ENCODE measurements at regions not wholly inside any gene's neighbourhood (a gene's known extent, or its start where the extent isn't known, plus 50 kb on each side); places are given as distances from the start of the nearest gene placed in this dataset.
"Not testable (repeated sequence)": the region's sequence is repeated elsewhere in the genome, so short reads cannot be mapped to it uniquely, and the experiment has no call there.

DNA sequence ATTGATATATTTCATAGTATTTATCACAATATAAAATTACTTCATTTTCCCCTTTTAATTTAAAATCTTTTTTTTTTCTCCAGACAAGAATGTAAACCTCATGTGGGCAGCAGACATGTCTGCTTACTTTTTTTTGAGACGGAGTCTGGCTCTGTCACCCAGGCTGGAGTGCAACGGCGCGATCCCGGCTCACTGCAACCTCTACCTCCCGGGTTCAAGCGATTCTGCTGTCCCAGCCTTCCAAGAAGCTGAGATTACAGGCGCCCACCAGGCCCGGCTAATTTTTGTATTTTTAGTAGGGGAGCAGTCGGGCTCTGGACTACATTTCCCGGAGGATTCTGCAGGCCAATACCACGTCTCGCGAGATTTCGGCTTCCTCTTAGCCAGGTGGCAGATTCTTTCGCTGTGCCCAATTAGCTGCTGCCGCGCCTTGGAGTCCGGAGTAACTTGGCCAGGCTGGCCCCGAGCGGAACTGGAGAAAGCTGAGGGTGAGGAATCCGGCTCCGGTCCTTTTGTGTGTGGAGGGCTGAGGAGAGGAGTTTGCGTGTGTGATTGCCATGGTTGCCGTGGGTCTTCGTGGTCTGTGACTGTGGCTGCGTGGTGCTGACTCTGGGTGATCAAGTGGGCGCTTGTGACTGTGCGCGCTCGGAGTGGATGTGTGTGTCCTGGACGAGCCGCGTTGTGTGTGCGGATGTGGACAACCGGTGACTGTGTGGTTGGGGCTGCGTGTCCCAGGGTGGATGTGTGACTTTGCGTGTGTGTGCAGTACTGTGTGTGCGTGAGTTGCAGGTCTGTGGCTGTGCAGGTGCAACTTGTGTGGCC lies 313.0 kb upstream of the ZNF337 start:
- DNase-seq (ENCODE audit: low spot score in 2 of 2), result peak; percentile 81 to 89
- not testable (repeated sequence) for H3K9me3 ChIP-seq, H3K4me1 ChIP-seq, H3K36me3 ChIP-seq, H3K27me3 ChIP-seq
- WGBS, 2 donors, result 27 to 45% methylated on average over 21 to 39 of the region's 39 CpGs
- Histone ChIP-seq H3K27ac (peak overlapping the region; percentile 67 to 95 (median 80)), H3K4me3 (peak overlapping the region; percentile 47 to 69 (median 51))
- TF ChIP-seq POLR2A (IDR thresholded peaks at IDR 0.05) (peak; percentile 14 to 47), EP300 (IDR thresholded peaks at IDR 0.05) (peak in 1 of 2 donors; percentile 44)

DNA sequence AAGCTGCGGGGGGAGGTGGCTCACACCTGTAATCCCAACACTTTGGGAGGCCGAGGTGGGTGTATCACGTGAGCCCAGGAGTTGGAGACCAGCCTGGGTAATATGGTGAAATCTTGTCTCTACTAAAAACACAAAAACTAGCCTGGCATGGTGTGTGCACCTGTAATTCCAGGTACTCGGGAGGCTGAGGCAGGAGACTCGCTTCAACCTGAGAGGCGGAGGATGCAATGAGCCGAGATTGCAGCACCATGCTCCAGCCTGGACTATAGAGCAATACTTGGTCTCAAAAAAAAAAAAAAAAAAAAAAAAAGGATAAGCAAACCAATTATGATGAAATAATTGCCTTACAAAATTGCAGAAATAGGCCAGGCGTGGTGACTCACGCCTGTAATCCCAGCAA lies 311.4 kb upstream of the ZNF337 start:
- not testable (repeated sequence) for H3K9me3 ChIP-seq; H3K4me1 ChIP-seq; H3K27me3 ChIP-seq; H3K4me3 ChIP-seq; H3K36me3 ChIP-seq; DNase-seq (ENCODE audit: low spot score in 2 of 2)
- H3K27ac ChIP-seq, result peak overlapping the region in 1 of 4 donors; percentile 95
- 94% methylated on average over 8 to 9 of the region's 9 CpGs for WGBS, 2 donors

DNA sequence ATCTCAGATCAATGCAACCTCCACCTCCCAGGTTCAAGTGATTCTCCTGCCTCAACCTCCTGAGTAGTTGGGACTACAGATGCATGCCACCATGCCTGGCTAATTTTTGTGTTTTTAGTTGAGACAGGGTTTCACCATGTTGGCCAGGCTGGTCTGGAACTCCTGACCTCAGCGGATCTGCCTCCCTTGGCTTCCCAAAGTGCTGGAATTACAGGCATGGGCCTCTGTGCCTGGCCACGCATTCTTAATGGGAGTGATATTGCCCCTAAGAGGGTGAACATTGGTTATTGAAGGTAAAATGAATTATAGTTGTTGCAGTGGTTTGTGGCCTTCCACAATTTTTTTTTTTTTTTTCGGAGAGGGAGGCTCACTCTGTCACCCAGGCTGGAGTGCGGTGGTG lies 309.5 kb upstream of the ZNF337 start:
- not testable (repeated sequence) for H3K4me3 ChIP-seq; H3K9me3 ChIP-seq; H3K27ac ChIP-seq; H3K27me3 ChIP-seq; H3K4me1 ChIP-seq; DNase-seq (ENCODE audit: low spot score in 2 of 2); H3K36me3 ChIP-seq
- 91 to 97% methylated on average over 4 of the region's 4 CpGs for WGBS, 2 donors

DNA sequence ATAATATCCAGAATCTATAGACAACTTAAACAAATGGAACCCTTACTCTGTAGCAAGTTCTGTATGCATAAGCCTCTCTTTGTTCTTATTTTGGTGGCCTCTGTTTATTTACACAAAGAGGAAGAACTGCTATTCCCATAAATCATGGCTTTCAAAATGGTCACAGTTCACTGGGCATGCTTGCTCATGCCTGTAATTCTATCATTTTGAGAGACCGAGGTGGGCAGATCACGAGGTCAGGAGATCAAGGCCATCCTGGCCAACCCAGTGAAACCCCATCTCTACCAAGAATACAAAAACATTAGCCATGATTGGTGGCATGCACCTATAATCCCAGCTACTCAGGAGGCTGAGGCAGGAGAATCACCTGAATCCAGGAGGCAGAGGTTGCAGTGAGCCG lies 307.3 kb upstream of the ZNF337 start:
- not testable (repeated sequence) for DNase-seq (ENCODE audit: low spot score in 2 of 2)

DNA sequence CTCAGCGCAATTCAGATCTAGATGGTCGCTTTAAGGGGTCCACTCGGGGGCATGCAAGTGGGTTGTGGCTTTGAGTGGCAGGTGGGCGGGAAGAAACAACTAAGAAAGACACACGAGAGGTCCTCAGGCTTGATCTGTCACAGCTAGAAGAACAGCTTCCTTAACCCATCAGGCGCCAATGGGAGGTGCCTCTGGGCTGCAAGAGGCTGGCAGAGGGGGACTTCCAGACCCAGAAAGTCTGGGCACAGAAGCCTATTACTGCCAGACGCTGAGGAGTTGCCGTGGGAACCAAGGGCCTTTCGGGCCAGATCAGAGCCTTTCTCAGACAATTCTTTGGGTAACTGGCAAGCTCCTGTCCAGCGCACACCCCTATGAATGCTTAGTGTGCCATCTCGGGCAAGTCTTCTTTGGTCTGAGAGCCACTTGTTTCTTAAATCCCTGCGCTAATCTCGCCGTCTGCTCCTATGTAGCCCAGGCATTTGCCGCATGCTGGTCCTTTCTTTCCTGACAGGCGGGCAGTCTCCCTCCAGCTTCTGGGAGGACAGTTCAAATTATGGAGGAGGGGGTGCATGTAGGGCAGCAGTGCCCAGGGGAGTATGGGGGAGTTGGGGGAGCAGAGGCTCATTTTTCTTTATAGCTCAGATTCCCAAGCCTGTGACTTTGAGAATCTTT lies 300.9 kb upstream of the ZNF337 start:
- 82 to 85% methylated on average over 16 of the region's 16 CpGs for WGBS, 2 donors
- not testable (repeated sequence) for H3K9me3 ChIP-seq; H3K27me3 ChIP-seq; H3K4me3 ChIP-seq; DNase-seq (ENCODE audit: low spot score in 2 of 2); H3K36me3 ChIP-seq; H3K27ac ChIP-seq; H3K4me1 ChIP-seq

More for the DNA sequence above, 307.3 kb upstream of the ZNF337 start:
- 53 to 59% methylated on average over 3 of the region's 3 CpGs for WGBS, 2 donors
- not testable (repeated sequence) for H3K4me1 ChIP-seq, H3K4me3 ChIP-seq, H3K27ac ChIP-seq, H3K9me3 ChIP-seq, H3K27me3 ChIP-seq, H3K36me3 ChIP-seq

DNA sequence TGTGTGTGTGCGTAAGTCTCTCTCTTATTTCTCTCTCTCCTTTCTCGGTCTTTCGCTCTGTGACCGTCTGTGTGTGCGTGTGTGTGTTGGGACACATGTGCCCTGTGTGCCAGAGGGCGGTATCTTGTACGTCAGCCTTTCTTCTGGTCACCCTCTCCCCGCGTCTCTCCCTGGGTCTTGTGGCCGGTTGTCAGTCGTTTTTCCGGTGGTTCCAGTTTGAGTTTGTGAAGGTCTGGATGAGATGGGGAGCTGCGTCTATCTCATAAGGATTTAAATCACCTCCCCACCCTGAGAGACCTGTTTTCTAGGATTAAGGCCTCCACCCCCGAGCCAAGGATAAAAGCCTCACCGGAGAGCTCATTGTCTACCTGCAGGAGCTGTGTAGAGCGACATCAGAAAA lies 295.5 kb upstream of the ZNF337 start:
- no peak overlapping the region for H3K27ac ChIP-seq
- H3K9me3 ChIP-seq, result no peaks in the 10 kb centered on the region
- H3K36me3 ChIP-seq, result no peaks in the 10 kb centered on the region
- TF ChIP-seq POLR2A (IDR thresholded peaks at IDR 0.05) (no peak), EP300 (IDR thresholded peaks at IDR 0.05) (no peak)
- TF ChIP-seq, protein P1, sequence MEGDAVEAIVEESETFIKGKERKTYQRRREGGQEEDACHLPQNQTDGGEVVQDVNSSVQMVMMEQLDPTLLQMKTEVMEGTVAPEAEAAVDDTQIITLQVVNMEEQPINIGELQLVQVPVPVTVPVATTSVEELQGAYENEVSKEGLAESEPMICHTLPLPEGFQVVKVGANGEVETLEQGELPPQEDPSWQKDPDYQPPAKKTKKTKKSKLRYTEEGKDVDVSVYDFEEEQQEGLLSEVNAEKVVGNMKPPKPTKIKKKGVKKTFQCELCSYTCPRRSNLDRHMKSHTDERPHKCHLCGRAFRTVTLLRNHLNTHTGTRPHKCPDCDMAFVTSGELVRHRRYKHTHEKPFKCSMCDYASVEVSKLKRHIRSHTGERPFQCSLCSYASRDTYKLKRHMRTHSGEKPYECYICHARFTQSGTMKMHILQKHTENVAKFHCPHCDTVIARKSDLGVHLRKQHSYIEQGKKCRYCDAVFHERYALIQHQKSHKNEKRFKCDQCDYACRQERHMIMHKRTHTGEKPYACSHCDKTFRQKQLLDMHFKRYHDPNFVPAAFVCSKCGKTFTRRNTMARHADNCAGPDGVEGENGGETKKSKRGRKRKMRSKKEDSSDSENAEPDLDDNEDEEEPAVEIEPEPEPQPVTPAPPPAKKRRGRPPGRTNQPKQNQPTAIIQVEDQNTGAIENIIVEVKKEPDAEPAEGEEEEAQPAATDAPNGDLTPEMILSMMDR (IDR thresholded peaks at IDR 0.05), result no peak
- no peak overlapping the region for H3K4me3 ChIP-seq
- no peak for DNase-seq (ENCODE audit: low spot score in 2 of 2)
- H3K27me3 ChIP-seq, result no peaks in the 10 kb centered on the region
- WGBS, 2 donors, result 89 to 90% methylated on average over 16 of the region's 16 CpGs
- H3K4me1 ChIP-seq, result peaks cover 0 to 3% (median 0%) of the 10 kb centered on the region in 4 donors

DNA sequence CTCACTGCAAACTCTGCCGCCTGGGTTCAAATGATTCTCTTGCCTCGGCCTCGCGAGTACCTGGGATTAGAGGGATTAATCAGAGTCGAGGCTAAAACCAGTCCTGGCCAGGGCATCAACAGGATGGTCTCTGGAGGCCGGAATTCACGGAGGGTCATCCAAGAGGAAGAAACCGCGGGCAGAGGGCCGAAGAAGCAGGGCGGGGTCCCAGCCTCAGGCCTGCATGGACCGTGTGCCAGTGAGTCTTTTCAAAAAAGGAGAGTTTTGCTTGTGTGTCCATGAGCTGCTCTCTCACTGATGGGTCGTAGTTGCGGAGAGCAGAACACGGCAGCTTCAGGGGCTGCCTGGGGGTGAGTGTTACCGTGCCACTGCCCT lies 295.1 kb upstream of the ZNF337 start:
- Histone ChIP-seq H3K9me3 (no peaks in the 10 kb centered on the region), H3K27me3 (no peaks in the 10 kb centered on the region), H3K36me3 (no peaks in the 10 kb centered on the region), H3K27ac (no peak overlapping the region), H3K4me3 (no peak overlapping the region), H3K4me1 (peaks cover 0 to 6% (median 0%) of the 10 kb centered on the region in 4 donors)
- 89 to 93% methylated on average over 16 of the region's 16 CpGs for WGBS, 2 donors
- DNase-seq (ENCODE audit: low spot score in 2 of 2), result no peak
- no peak for TF ChIP-seq EP300 (IDR thresholded peaks at IDR 0.05)
- no peak for TF ChIP-seq POLR2A (IDR thresholded peaks at IDR 0.05)
- TF ChIP-seq, protein P1 (IDR thresholded peaks at IDR 0.05), result no peak
